ENCODE measurements at regions not wholly inside any gene's neighbourhood (a gene's known extent, or its start where the extent isn't known, plus 50 kb on each side); places are given as distances from the start of the nearest gene placed in this dataset.

- H3K4me3 ChIP-seq = no peak overlapping the region
- H3K4me1 ChIP-seq (replicated peaks; ENCODE audit: insufficient read depth) = no peaks in the 10 kb centered on the region
- intact Hi-C loops (cut with micrococcal nuclease; ENCODE audit: unreplicated experiment) = no loop called here
- no peak overlapping the region for H3K4me2 ChIP-seq
- H3K27ac ChIP-seq = no peak overlapping the region
- ChIA-PET CTCF (no interaction called here), POLR2A (ENCODE audit: unreplicated experiment) (no interaction called here)
- no peaks in the 10 kb centered on the region for H3K9me2 ChIP-seq (ENCODE audit: insufficient read depth)
- H2AFZ ChIP-seq = no peak overlapping the region
- BruUV-seq (replicated peaks) = no TSS peak
- H3K9me3 ChIP-seq (ENCODE audit: insufficient read depth, low read depth) = no peaks in the 10 kb centered on the region
- H3K79me2 ChIP-seq (ENCODE audit: low read depth) = no peaks in the 10 kb centered on the region
- no peaks in the 10 kb centered on the region for H4K20me1 ChIP-seq (ENCODE audit: insufficient read depth)
- DNase-seq = no peak
- H3F3A ChIP-seq (ENCODE audit: insufficient read depth, low read depth) = no peaks in the 10 kb centered on the region
- TF ChIP-seq EZH2 (IDR thresholded peaks at IDR 0.05; ENCODE audit: low read depth) = no peak
- H3K27me3 ChIP-seq (ENCODE audit: insufficient read depth, low read depth) = no peaks in the 10 kb centered on the region
- H3K36me3 ChIP-seq (ENCODE audit: low read depth) = no peaks in the 10 kb centered on the region
Observed at GRCh38 chr1:238099871-238100270, 209.1 kb upstream of the ZP4 start.

- no peaks in the 10 kb centered on the region; the same call in 1 of the 2 replicates for H3K9me2 ChIP-seq (ENCODE audit: insufficient read depth)
- POLR2A ChIA-PET (ENCODE audit: unreplicated experiment) = no interaction called here
Observed at GRCh38 chr1:238089615-238090014, 198.9 kb upstream of the ZP4 start.

GRCh38 chr1:238088560-238089290 is 198.0 kb upstream of the ZP4 start:
- CTCF ChIA-PET = no interaction called here
- Histone ChIP-seq H3K9me3 (ENCODE audit: insufficient read depth, low read depth) (no peaks in the 10 kb centered on the region), H3K4me1 (replicated peaks; ENCODE audit: insufficient read depth) (no peaks in the 10 kb centered on the region), H3F3A (ENCODE audit: insufficient read depth, low read depth) (no peaks in the 10 kb centered on the region), H4K20me1 (ENCODE audit: insufficient read depth) (no peaks in the 10 kb centered on the region), H3K4me3 (no peak overlapping the region), H2AFZ (no peak overlapping the region), H3K79me2 (ENCODE audit: low read depth) (no peaks in the 10 kb centered on the region), H3K4me2 (no peak overlapping the region), H3K9me2 (ENCODE audit: insufficient read depth) (no peaks in the 10 kb centered on the region; the same call in 1 of the 2 replicates), H3K27ac (no peak overlapping the region), H3K27me3 (ENCODE audit: insufficient read depth, low read depth) (no peaks in the 10 kb centered on the region), H3K36me3 (ENCODE audit: low read depth) (no peaks in the 10 kb centered on the region)
- no TSS peak for BruUV-seq (replicated peaks)
- DNase-seq = no peak
- TF ChIP-seq EZH2 (IDR thresholded peaks at IDR 0.05; ENCODE audit: low read depth) = no peak
- TF ChIP-seq CTCF (conservative IDR thresholded peaks at IDR 0.05) = no peak
- intact Hi-C loops (cut with micrococcal nuclease; ENCODE audit: unreplicated experiment) = no loop called here
- POLR2A ChIA-PET (ENCODE audit: unreplicated experiment) = no interaction called here

More at GRCh38 chr1:238089615-238090014, 198.9 kb upstream of the ZP4 start:
- no peaks in the 10 kb centered on the region for H4K20me1 ChIP-seq (ENCODE audit: insufficient read depth)
- H3K27ac ChIP-seq = no peak overlapping the region
- BruUV-seq (replicated peaks) = no TSS peak
- TF ChIP-seq EZH2 (IDR thresholded peaks at IDR 0.05; ENCODE audit: low read depth) = no peak
- TF ChIP-seq CTCF (conservative IDR thresholded peaks at IDR 0.05) = no peak
- H3K4me3 ChIP-seq = no peak overlapping the region
- no peaks in the 10 kb centered on the region for H3K4me1 ChIP-seq (replicated peaks; ENCODE audit: insufficient read depth)
- no peaks in the 10 kb centered on the region for H3K79me2 ChIP-seq (ENCODE audit: low read depth)
- no peaks in the 10 kb centered on the region for H3K27me3 ChIP-seq (ENCODE audit: insufficient read depth, low read depth)
- H2AFZ ChIP-seq = no peak overlapping the region
- no peaks in the 10 kb centered on the region for H3K9me3 ChIP-seq (ENCODE audit: insufficient read depth, low read depth)
- H3K4me2 ChIP-seq = no peak overlapping the region
- no peak for DNase-seq
- no peaks in the 10 kb centered on the region for H3F3A ChIP-seq (ENCODE audit: insufficient read depth, low read depth)
- no peaks in the 10 kb centered on the region for H3K36me3 ChIP-seq (ENCODE audit: low read depth)
- intact Hi-C loops (cut with micrococcal nuclease; ENCODE audit: unreplicated experiment) = no loop called here
- CTCF ChIA-PET = no interaction called here

DNA sequence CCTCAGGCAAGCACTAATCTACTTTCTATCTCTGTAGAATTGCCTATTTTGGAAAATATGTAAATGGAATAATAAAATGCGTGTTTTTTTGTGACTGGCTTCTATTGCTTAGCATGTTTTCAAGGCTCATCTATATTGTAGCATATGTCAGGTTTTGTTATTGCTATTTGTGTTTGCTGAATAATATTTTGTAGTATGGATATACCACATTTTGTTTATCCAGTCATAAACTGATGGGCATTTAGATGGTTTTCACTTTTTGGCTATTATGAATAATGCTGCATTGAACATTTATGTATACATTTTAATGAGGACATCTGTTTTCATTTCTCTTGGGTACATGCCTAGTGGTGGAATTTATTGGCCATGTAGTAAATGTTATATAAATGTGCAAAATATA is 183.3 kb upstream of the ZP4 start:
- ChIA-PET POLR2A (ENCODE audit: unreplicated experiment) (no interaction called here), CTCF (no interaction called here)
- H3K27ac ChIP-seq = no peak overlapping the region
- no peak overlapping the region for H2AFZ ChIP-seq
- no peaks in the 10 kb centered on the region for H3F3A ChIP-seq (ENCODE audit: insufficient read depth, low read depth)
- intact Hi-C loops (cut with micrococcal nuclease; ENCODE audit: unreplicated experiment) = no loop called here
- H3K4me2 ChIP-seq = no peak overlapping the region
- DNase-seq = no peak
- H3K9me2 ChIP-seq (ENCODE audit: insufficient read depth) = no peaks in the 10 kb centered on the region
- H3K9me3 ChIP-seq (ENCODE audit: insufficient read depth, low read depth) = no peaks in the 10 kb centered on the region
- BruUV-seq (replicated peaks) = no TSS peak
- H3K4me1 ChIP-seq (replicated peaks; ENCODE audit: insufficient read depth) = no peaks in the 10 kb centered on the region
- H3K27me3 ChIP-seq (ENCODE audit: insufficient read depth, low read depth) = no peaks in the 10 kb centered on the region
- TF ChIP-seq CTCF (conservative IDR thresholded peaks at IDR 0.05) = no peak
- TF ChIP-seq EZH2 (IDR thresholded peaks at IDR 0.05; ENCODE audit: low read depth) = no peak
- H3K79me2 ChIP-seq (ENCODE audit: low read depth) = no peaks in the 10 kb centered on the region
- no peak overlapping the region for H3K4me3 ChIP-seq
- no peaks in the 10 kb centered on the region for H3K36me3 ChIP-seq (ENCODE audit: low read depth)
- no peaks in the 10 kb centered on the region for H4K20me1 ChIP-seq (ENCODE audit: insufficient read depth)
